Epithelial cell of esophagus (primary cell): ENCODE measurements at regions not wholly inside any gene's neighbourhood (a gene's known extent, or its start where the extent isn't known, plus 50 kb on each side); places are given as distances from the start of the nearest gene placed in this dataset.

Experiments
- DNase-seq: peaks from one replicate; pipeline ENCODE4 v3.0.0; 2010; ENCODE audit warnings: low read depth
- H3K4me3 ChIP-seq: 2 replicates; pipeline ENCODE4 v1.5.1; 2011; ENCODE audit warnings: mild to moderate bottlenecking, low read length, control low read depth
- TF ChIP-seq, protein P1 (sequence below): IDR thresholded peaks from 2 replicates; pipeline ENCODE4 v1.5.1; 2011; ENCODE audit warnings: low read depth, mild to moderate bottlenecking, low read length, control low read depth, inconsistent platforms; ENCODE audit not compliant: insufficient read depth; ENCODE audit errors: missing control alignments

DNA sequence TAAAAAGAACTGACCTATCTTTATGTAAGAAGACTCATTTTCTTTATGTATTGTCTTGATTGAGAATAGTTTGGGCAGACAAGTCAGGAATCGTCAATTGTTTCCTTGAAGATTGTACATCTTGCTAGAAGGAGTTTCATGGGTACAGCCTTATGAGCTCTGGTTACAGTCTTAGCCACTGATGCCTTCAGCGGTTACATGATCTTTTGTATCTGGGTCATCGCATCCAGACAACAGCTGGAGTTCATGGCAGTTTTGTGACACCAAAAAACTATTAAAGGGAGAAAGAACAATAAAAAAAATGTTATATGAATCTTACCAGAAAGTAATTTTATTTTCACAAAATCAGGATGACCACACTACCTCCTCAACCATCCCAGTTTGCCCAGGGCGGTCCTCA lies 520.5 kb upstream of the CDH7 start:
- no peak for DNase-seq
- H3K4me3 ChIP-seq = no peak overlapping the region
- TF ChIP-seq, protein P1, sequence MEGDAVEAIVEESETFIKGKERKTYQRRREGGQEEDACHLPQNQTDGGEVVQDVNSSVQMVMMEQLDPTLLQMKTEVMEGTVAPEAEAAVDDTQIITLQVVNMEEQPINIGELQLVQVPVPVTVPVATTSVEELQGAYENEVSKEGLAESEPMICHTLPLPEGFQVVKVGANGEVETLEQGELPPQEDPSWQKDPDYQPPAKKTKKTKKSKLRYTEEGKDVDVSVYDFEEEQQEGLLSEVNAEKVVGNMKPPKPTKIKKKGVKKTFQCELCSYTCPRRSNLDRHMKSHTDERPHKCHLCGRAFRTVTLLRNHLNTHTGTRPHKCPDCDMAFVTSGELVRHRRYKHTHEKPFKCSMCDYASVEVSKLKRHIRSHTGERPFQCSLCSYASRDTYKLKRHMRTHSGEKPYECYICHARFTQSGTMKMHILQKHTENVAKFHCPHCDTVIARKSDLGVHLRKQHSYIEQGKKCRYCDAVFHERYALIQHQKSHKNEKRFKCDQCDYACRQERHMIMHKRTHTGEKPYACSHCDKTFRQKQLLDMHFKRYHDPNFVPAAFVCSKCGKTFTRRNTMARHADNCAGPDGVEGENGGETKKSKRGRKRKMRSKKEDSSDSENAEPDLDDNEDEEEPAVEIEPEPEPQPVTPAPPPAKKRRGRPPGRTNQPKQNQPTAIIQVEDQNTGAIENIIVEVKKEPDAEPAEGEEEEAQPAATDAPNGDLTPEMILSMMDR = no peak

DNA sequence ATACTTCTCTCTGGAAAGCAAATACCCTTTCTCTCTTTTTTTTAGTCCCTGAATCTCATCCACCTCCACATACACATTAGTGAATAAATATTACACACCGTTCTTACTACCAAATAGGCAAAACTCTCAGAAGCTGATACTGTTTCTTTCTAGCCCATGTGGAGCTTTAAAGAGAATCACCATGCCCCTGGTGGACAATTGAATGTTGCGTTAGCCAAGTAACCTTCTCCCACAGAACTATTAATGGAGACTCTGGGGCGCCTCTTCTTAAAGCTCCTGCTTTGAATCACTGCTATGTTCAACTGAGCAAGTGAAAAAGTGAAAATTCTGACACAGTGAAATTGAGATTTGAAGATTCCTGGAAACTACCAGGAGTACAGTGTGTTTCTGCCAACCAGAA lies 522.8 kb upstream of the CDH7 start:
- no peak for DNase-seq
- TF ChIP-seq, protein P1 = no peak
- no peak overlapping the region for H3K4me3 ChIP-seq

DNA sequence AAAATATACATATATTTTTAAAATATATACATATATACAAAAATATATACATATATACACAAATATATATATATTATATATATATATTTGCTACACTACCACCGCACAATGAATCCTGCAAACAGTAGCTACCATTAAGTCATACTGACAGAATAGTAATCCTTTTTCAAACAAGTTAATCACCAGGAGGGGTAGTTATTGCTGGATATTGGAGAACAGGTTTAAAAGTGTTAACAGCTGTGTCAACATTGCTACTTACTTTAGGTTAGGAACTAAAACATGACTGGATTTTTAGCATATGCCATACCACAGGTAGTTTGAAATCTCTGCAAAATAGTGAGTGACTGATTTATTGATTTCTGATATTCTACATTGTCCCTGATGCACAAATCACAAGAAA lies 529.1 kb upstream of the CDH7 start:
- H3K4me3 ChIP-seq = no peak overlapping the region
- TF ChIP-seq, protein P1 = no peak
- no peak for DNase-seq

DNA sequence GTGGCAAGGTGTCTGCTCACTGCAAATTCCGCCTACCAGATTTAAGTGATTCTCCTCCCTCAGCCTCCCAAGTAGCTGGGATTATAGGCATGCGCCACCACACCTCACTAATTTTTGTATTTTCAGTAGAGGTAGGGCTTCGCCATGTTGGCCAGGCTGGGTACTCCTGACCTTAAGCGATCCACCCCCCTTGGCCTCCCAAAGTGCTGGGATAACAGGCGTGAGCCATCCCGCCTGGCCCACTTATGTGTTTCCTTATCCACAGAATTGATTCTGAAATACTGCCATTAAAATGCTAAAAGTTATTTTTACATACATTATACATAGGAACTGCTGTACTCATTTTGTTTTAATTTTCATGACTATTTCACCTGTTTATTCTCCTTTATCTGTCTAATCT lies 529.7 kb upstream of the CDH7 start:
- no peak for DNase-seq
- H3K4me3 ChIP-seq = no peak overlapping the region
- TF ChIP-seq, protein P1 = no peak

DNA sequence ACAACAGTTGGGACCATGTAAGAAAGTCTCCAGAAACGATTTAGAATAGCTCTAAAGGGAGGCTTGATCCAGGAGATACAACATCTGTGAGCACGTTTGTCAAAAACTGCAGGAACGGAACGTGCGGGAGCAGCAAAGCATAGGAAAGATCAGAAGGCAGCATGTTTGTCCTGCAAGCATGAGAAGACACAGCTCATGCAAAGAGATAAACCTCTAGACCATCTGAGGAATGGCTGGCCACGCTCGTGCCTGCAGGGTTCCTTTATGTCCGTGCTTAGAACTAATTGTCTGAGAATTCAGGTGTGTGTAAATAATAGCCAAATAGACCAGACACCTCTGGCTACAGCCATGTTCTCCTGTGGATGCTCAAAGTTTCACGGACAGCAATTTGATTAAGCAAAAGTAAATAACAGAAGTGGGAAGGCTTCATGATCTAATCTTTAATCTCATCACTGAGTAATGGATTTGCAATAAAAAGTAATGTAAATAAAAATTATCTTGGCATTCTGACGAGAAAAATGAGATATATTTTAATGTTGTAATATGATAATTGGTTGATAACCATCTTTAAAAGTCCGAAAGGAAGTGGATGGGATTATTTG lies 534.8 kb upstream of the CDH7 start:
- TF ChIP-seq, protein P1 = no peak
- H3K4me3 ChIP-seq = no peak overlapping the region
- no peak for DNase-seq

DNA sequence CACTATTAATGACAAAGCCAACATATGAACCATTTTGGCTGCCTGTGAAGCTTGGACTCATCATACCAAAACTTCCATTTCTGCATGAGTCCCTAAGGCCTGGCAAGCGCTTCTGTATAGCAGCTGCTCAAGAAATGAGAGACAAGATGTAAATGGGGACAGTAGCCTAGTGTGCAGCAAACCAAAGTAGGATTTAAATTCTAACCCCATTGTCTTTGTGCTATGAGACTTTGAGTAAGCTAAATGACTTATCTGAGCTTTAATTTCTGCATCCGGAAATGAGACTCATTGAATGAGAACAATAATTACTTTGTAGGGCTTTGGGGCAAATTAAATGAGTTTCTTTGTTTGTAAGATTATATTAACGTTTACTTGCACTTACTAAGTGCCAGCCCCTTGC lies 536.4 kb upstream of the CDH7 start:
- DNase-seq = no peak
- H3K4me3 ChIP-seq = no peak overlapping the region

More for the DNA sequence above, 536.4 kb upstream of the CDH7 start:
- TF ChIP-seq, protein P1 = no peak
